ENCODE measurements at regions not wholly inside any gene's neighbourhood (a gene's known extent, or its start where the extent isn't known, plus 50 kb on each side); places are given as distances from the start of the nearest gene placed in this dataset.
A peak's percentile ranks its signal among the peaks of the same experiment; 100 is the strongest.

DNA sequence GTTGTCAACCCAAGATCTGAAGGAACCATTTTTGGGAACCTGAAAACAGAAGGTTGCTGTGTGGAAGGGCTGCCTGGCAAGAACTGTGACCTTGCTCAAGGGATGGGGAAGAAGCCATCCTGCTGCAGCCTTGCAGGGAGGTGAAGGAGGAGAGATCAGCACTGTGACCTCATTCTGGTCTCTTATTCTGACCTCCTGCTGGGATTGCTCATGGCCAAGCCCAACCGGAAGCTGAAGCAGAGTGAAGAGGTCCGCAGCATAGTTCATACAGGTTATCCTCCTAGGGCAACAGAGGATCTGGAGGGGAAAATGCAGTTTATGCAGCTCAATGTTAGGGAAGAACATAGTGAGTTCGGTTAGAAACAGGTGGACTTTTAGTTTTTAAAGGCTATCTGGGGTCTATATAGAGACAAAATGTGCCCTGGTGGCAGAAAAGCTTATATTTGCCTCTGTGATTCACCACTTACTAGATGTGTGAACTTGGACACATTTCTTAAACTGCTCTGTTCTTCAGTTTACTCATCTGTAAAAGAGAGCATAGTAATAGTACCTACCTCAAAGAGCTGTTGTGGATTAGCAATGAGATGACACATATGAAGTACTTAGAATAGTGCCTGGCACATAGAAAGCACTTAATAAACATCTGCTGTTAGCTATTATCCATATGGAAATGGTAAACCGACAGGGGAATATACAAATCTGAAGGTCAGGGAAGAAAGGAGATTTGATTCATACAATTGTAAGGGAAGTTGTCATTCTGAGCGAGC is 57.9 kb upstream of the BNC2 start:
- Histone ChIP-seq H3K4me3 (no peak overlapping the region), H3K9me3 (peaks cover 0 to 6% (median 0%) of the 10 kb centered on the region in 11 donors), H3K27me3 (no peaks in the 10 kb centered on the region), H3K4me1 (no peaks in the 10 kb centered on the region), H3K36me3 (no peaks in the 10 kb centered on the region), H3K27ac (no peak overlapping the region)
- DNase-seq = no peak
- 68 to 71% methylated on average over 5 of the region's 5 CpGs for WGBS, 2 donors
- intact Hi-C loops (cut with DNase I) = no loop called here
- TF ChIP-seq, protein P1, sequence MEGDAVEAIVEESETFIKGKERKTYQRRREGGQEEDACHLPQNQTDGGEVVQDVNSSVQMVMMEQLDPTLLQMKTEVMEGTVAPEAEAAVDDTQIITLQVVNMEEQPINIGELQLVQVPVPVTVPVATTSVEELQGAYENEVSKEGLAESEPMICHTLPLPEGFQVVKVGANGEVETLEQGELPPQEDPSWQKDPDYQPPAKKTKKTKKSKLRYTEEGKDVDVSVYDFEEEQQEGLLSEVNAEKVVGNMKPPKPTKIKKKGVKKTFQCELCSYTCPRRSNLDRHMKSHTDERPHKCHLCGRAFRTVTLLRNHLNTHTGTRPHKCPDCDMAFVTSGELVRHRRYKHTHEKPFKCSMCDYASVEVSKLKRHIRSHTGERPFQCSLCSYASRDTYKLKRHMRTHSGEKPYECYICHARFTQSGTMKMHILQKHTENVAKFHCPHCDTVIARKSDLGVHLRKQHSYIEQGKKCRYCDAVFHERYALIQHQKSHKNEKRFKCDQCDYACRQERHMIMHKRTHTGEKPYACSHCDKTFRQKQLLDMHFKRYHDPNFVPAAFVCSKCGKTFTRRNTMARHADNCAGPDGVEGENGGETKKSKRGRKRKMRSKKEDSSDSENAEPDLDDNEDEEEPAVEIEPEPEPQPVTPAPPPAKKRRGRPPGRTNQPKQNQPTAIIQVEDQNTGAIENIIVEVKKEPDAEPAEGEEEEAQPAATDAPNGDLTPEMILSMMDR (IDR thresholded peaks at IDR 0.05) = no peak
- no peak for ATAC-seq

DNA sequence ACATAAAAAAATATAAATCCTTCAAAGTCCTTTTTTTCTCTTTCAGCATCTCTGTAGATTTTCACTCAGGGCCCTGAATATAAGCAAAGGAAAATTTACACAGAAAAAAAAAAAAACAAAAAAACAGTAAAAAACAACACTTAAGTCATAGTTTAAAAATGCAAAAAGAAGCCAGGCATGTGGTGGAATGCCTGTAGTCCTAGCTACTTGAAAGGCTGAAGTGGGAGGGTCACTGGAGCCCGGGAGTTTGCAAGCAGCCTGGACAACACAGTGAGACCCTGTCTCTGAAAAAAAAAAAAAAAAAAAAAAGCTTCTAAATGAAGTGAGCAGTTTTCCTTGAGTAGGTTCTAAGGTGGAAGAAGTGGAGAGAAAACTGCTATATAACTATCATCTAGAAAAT is 55.0 kb upstream of the BNC2 start:
- TF ChIP-seq, protein P1 (IDR thresholded peaks at IDR 0.05) = no peak
- intact Hi-C loops (cut with DNase I) = loop anchor here in 1 of 10 donors (1.0 kb wide), 1 partner anchor 20 kb away; no protein-coding TSS in a partner anchor
- H3K9me3 ChIP-seq = peaks cover 0 to 6% (median 0%) of the 10 kb centered on the region in 11 donors
- no peaks in the 10 kb centered on the region for H3K36me3 ChIP-seq
- no peak overlapping the region for H3K4me3 ChIP-seq
- 72 to 89% methylated on average over 1 of the region's 1 CpG for WGBS, 2 donors
- H3K4me1 ChIP-seq = no peaks in the 10 kb centered on the region
- no peaks in the 10 kb centered on the region for H3K27me3 ChIP-seq
- H3K27ac ChIP-seq = no peak overlapping the region
- DNase-seq (no peak), ATAC-seq (no peak)

GRCh38 chr9:16924311-16924915 is 53.9 kb upstream of the BNC2 start:
- DNase-seq (no peak), ATAC-seq (no peak)
- TF ChIP-seq, protein P1 (IDR thresholded peaks at IDR 0.05) = no peak
- intact Hi-C loops (cut with DNase I) = no loop called here
- 95 to 96% methylated on average over 32 of the region's 32 CpGs for WGBS, 2 donors
- Histone ChIP-seq H3K9me3 (peaks cover 0 to 6% (median 0%) of the 10 kb centered on the region in 11 donors), H3K36me3 (no peaks in the 10 kb centered on the region), H3K4me3 (no peak overlapping the region), H3K4me1 (no peaks in the 10 kb centered on the region), H3K27me3 (no peaks in the 10 kb centered on the region), H3K27ac (no peak overlapping the region)

GRCh38 chr9:16921855-16922254 is 51.4 kb upstream of the BNC2 start:
- Histone ChIP-seq H3K27ac (no peak overlapping the region), H3K4me3 (no peak overlapping the region), H3K36me3 (no peaks in the 10 kb centered on the region), H3K9me3 (peaks cover 0 to 6% (median 0%) of the 10 kb centered on the region in 11 donors), H3K4me1 (no peaks in the 10 kb centered on the region), H3K27me3 (no peaks in the 10 kb centered on the region)
- no peak for ATAC-seq
- TF ChIP-seq, protein P1 (IDR thresholded peaks at IDR 0.05) = peak in 1 of 9 donors; percentile 15
- intact Hi-C loops (cut with DNase I) = no loop called here
- WGBS, 2 donors = 72 to 77% methylated on average over 3 of the region's 3 CpGs
- no peak for DNase-seq

Data from heart right ventricle (tissue), 16 donors.